H9 (cell line): ENCODE measurements at regions not wholly inside any gene's neighbourhood (a gene's known extent, or its start where the extent isn't known, plus 50 kb on each side); places are given as distances from the start of the nearest gene placed in this dataset.
A peak's percentile ranks its signal among the peaks of the same experiment; 100 is the strongest.

Experiments used
- DNase-seq: peaks from one replicate; pipeline ENCODE4 v3.0.0-alpha.2; 2017
- H2AFZ ChIP-seq: one replicate; pipeline ENCODE4 v1.6.1; 2013; ENCODE audit warnings: mild to moderate bottlenecking, low read length, control low read depth, moderate library complexity
- H2AK5ac ChIP-seq: 2 replicates; pipeline ENCODE4 v1.6.1; 2013; ENCODE audit warnings: low read length, control low read depth, mixed read lengths; ENCODE audit not compliant: insufficient read length
- H2BK120ac ChIP-seq: one replicate; pipeline ENCODE4 v1.6.1; 2013; ENCODE audit warnings: low read depth, mild to moderate bottlenecking, low read length, control low read depth, inconsistent platforms; ENCODE audit not compliant: poor library complexity, severe bottlenecking
- H2BK12ac ChIP-seq: 2 replicates; pipeline ENCODE4 v1.6.1; 2013; ENCODE audit warnings: low read length, control low read depth, mixed read lengths, low read depth; ENCODE audit not compliant: insufficient read length
- H2BK15ac ChIP-seq: 2 replicates; pipeline ENCODE4 v1.6.1; 2013; ENCODE audit warnings: low read depth, low read length, control low read depth
- H2BK20ac ChIP-seq: one replicate; pipeline ENCODE4 v1.6.1; 2013; ENCODE audit warnings: low read depth, mild to moderate bottlenecking, low read length, control low read depth, inconsistent platforms; ENCODE audit not compliant: poor library complexity, severe bottlenecking
- H2BK5ac ChIP-seq: 2 replicates; pipeline ENCODE4 v1.6.1; 2013; ENCODE audit warnings: low read length, control low read depth, mixed read lengths; ENCODE audit not compliant: insufficient read length
- H3K14ac ChIP-seq: 2 replicates; pipeline ENCODE4 v1.6.1; 2013; ENCODE audit warnings: low read length, control low read depth; ENCODE audit not compliant: insufficient read depth
- H3K18ac ChIP-seq: 2 replicates; pipeline ENCODE4 v1.6.1; 2013; ENCODE audit warnings: low read depth, mild to moderate bottlenecking, mixed read lengths, low read length, control low read depth; ENCODE audit not compliant: insufficient read length
- H3K23ac ChIP-seq: 2 replicates; pipeline ENCODE4 v1.6.1; 2013; ENCODE audit warnings: low read length, control low read depth, mixed read lengths, low read depth; ENCODE audit not compliant: insufficient read length
- H3K23me2 ChIP-seq: 2 replicates; pipeline ENCODE4 v1.6.1; 2013; ENCODE audit warnings: low read depth, mild to moderate bottlenecking, mixed read lengths, low read length, control low read depth; ENCODE audit not compliant: insufficient read length, poor library complexity, severe bottlenecking
- H3K27ac ChIP-seq: 2 replicates; pipeline ENCODE4 v1.5.1; 2013; ENCODE audit warnings: low read length, control low read depth, mixed read lengths, low read depth; ENCODE audit not compliant: insufficient read length
- H3K27me3 ChIP-seq: 2 replicates; pipeline ENCODE4 v1.6.1; 2013; ENCODE audit warnings: low read length, control low read depth, inconsistent platforms; ENCODE audit not compliant: insufficient read depth
- H3K4ac ChIP-seq: 2 replicates; pipeline ENCODE4 v1.6.1; 2013; ENCODE audit warnings: low read depth, mild to moderate bottlenecking, control low read depth, inconsistent platforms, low read length, moderate library complexity
- H3K4me1 ChIP-seq: 2 replicates; pipeline ENCODE4 v1.6.1; 2013; ENCODE audit warnings: low read length, control low read depth, inconsistent platforms; ENCODE audit not compliant: insufficient read depth
- H3K4me2 ChIP-seq: 2 replicates; pipeline ENCODE4 v1.6.1; 2013; ENCODE audit warnings: low read length, control low read depth, mixed read lengths; ENCODE audit not compliant: insufficient read length, insufficient read depth
- H3K56ac ChIP-seq: 2 replicates; pipeline ENCODE4 v1.6.1; 2013; ENCODE audit warnings: low read depth, mild to moderate bottlenecking, mixed read lengths, low read length, control low read depth; ENCODE audit not compliant: insufficient read length
- H3K79me1 ChIP-seq: 2 replicates; pipeline ENCODE4 v1.6.1; 2013; ENCODE audit warnings: low read depth, mild to moderate bottlenecking, moderate library complexity, low read length, control low read depth, inconsistent platforms; ENCODE audit not compliant: insufficient read depth, poor library complexity, severe bottlenecking
- H3K79me2 ChIP-seq: 2 replicates; pipeline ENCODE4 v1.6.1; 2013; ENCODE audit warnings: low read length, control low read depth, inconsistent platforms; ENCODE audit not compliant: insufficient read depth
- H3K9ac ChIP-seq: 2 replicates; pipeline ENCODE4 v1.6.1; 2013; ENCODE audit warnings: low read length, control low read depth, mixed read lengths; ENCODE audit not compliant: insufficient read length; ENCODE audit errors: extremely low read depth
- H3K9me3 ChIP-seq: one replicate; pipeline ENCODE4 v1.6.1; 2013; ENCODE audit warnings: low read depth, low read length, inconsistent platforms; ENCODE audit not compliant: control insufficient read depth
- H3T11ph ChIP-seq: one replicate; pipeline ENCODE4 v1.6.1; 2013; ENCODE audit warnings: mild to moderate bottlenecking, low read length, control low read depth, inconsistent platforms
- H4K20me1 ChIP-seq: one replicate; pipeline ENCODE4 v1.6.1; 2013; ENCODE audit not compliant: control insufficient read depth, insufficient read length, insufficient read depth
- H4K5ac ChIP-seq: 2 replicates; pipeline ENCODE4 v1.6.1; 2013; ENCODE audit warnings: low read depth, mild to moderate bottlenecking, mixed read lengths, low read length, control low read depth; ENCODE audit not compliant: insufficient read length
- H4K8ac ChIP-seq: replicated peaks from 2 replicates; pipeline ENCODE4 v1.6.1; 2013; ENCODE audit warnings: low read length, control low read depth, mixed read lengths, low read depth; ENCODE audit not compliant: insufficient read length
- H4K91ac ChIP-seq: 2 replicates; pipeline ENCODE4 v1.6.1; 2013; ENCODE audit warnings: low read depth, mild to moderate bottlenecking, moderate library complexity, mixed read lengths, low read length, control low read depth; ENCODE audit not compliant: insufficient read length
- H3K27ac Mint-ChIP-seq, 3 experiments: 2 replicates in 2 of 3; 3 replicates in 1 of 3; pipeline ENCODE4 v1.8.0; 2020 to 2021; ENCODE audit warnings: mixed read lengths in 3 of 3, mild to moderate bottlenecking in 1 of 3, moderate library complexity in 1 of 3
- H3K27me3 Mint-ChIP-seq: 2 replicates; pipeline ENCODE4 v1.8.0; 2021; ENCODE audit warnings: low read depth, mild to moderate bottlenecking, moderate library complexity, mixed read lengths
- H3K36me3 Mint-ChIP-seq, 3 experiments: 2 replicates in 2 of 3; 3 replicates in 1 of 3; pipeline ENCODE4 v1.8.0; 2020 to 2021; ENCODE audit warnings: low read depth in 3 of 3, mixed read lengths in 3 of 3; ENCODE audit not compliant: insufficient read depth in 1 of 3
- H3K4me1 Mint-ChIP-seq, 2 experiments: 2 replicates each; pipeline ENCODE4 v1.8.0; 2020; ENCODE audit warnings: mixed read lengths in 2 of 2
- H3K4me3 Mint-ChIP-seq, 2 experiments: 2 replicates in 1 of 2; 3 replicates in 1 of 2; pipeline ENCODE4 v1.8.0; 2020 to 2021; ENCODE audit warnings: mild to moderate bottlenecking in 2 of 2, mixed read lengths in 2 of 2, moderate library complexity in 1 of 2
- H3K9me3 Mint-ChIP-seq, 2 experiments: 2 replicates in 1 of 2; 3 replicates in 1 of 2; pipeline ENCODE4 v1.8.0; 2020; ENCODE audit warnings: mild to moderate bottlenecking in 2 of 2, mixed read lengths in 2 of 2, moderate library complexity in 1 of 2
- CTCF ChIP-seq: fragments of 200-600 bp; sonication (generic); conservative IDR thresholded peaks from 3 replicates; pipeline ENCODE4 v1.8.0; 2021; ENCODE audit warnings: antibody characterized with exemption, mild to moderate bottlenecking
- WGBS: extraction: QIAGEN DNeasy Blood & Tissue Kit; methylation state at CpG from one replicate; pipeline ENCODE4 v1.1.7; 2013; ENCODE audit warnings: missing lambda C conversion rate, low lambda C conversion rate, mixed read lengths; ENCODE audit not compliant: insufficient read length; ENCODE audit errors: extremely low coverage; 5-methylcytosine and 5-hydroxymethylcytosine counted together

GRCh38 chr12:105820429-105821125, 318.2 kb downstream of the NUAK1 start:
- Histone ChIP-seq H2BK12ac (no peak overlapping the region), H2BK120ac (no peak overlapping the region), H2BK20ac (no peak overlapping the region), H4K20me1 (no peaks in the 10 kb centered on the region), H3K23me2 (no peaks in the 10 kb centered on the region), H2AK5ac (no peak overlapping the region), H3T11ph (no peak overlapping the region), H3K9me3 (no peaks in the 10 kb centered on the region), H3K23ac (no peak overlapping the region), H3K9ac (no peak overlapping the region), H3K4ac (no peak overlapping the region), H3K14ac (no peak overlapping the region), H2AFZ (peak overlapping the region; percentile 43), H3K4me1 (peaks cover 2% of the 10 kb centered on the region; the same call in 1 of the 2 replicates), H3K4me2 (no peak overlapping the region), H4K8ac (no peak overlapping the region), H3K27ac (no peak overlapping the region), H2BK5ac (no peak overlapping the region), H3K27me3 (no peaks in the 10 kb centered on the region), H3K79me1 (no peaks in the 10 kb centered on the region), H3K18ac (no peak overlapping the region), H4K5ac (no peak overlapping the region), H2BK15ac (no peak overlapping the region), H4K91ac (no peak overlapping the region), H3K56ac (no peak overlapping the region), H3K79me2 (no peaks in the 10 kb centered on the region)
- peaks cover 20 to 21% of the 10 kb centered on the region in 2 experiments for H3K4me1 Mint-ChIP-seq
- no peaks in the 10 kb centered on the region for H3K27me3 Mint-ChIP-seq
- no peak overlapping the region for H3K27ac Mint-ChIP-seq
- no peak for DNase-seq
- H3K36me3 Mint-ChIP-seq: no peaks in the 10 kb centered on the region; a peak in 2 of 7 replicates
- no peak overlapping the region for H3K4me3 Mint-ChIP-seq
- H3K9me3 Mint-ChIP-seq: no peaks in the 10 kb centered on the region; a peak in 1 of 5 replicates
- no CpG with 5 or more reads among the region's 5 CpGs for WGBS
- TF ChIP-seq CTCF: no peak
